Fibroblast of villous mesenchyme (primary cell): ENCODE measurements at regions not wholly inside any gene's neighbourhood (a gene's known extent, or its start where the extent isn't known, plus 50 kb on each side); places are given as distances from the start of the nearest gene placed in this dataset.

ENCODE experiments used
- DNase-seq: peaks from one replicate; pipeline ENCODE4 v3.0.0-alpha.2; 2010; ENCODE audit warnings: low read depth
- H3K4me3 ChIP-seq: 2 replicates; pipeline ENCODE4 v1.5.1; 2011; ENCODE audit warnings: low read depth, mild to moderate bottlenecking, low read length
- CTCF ChIP-seq: IDR thresholded peaks from 2 replicates; pipeline ENCODE4 v1.5.1; 2012; ENCODE audit warnings: low read depth, mild to moderate bottlenecking, low read length; ENCODE audit not compliant: insufficient read depth

GRCh38 chrX:39018541-39018940, 217.3 kb downstream of the MID1IP1 start:
- H3K4me3 ChIP-seq: no peak overlapping the region
- no peak for TF ChIP-seq CTCF
- no peak for DNase-seq

GRCh38 chrX:39019056-39019455, 217.8 kb downstream of the MID1IP1 start:
- H3K4me3 ChIP-seq: no peak overlapping the region
- DNase-seq: no peak
- TF ChIP-seq CTCF: no peak

GRCh38 chrX:39020051-39020669, 218.9 kb downstream of the MID1IP1 start:
- H3K4me3 ChIP-seq: no peak overlapping the region
- DNase-seq: no peak
- no peak for TF ChIP-seq CTCF

GRCh38 chrX:39022106-39022505, 220.8 kb downstream of the MID1IP1 start:
- no peak for TF ChIP-seq CTCF
- DNase-seq: no peak
- H3K4me3 ChIP-seq: no peak overlapping the region

GRCh38 chrX:39029221-39029620, 228.0 kb downstream of the MID1IP1 start:
- DNase-seq: no peak
- no peak overlapping the region for H3K4me3 ChIP-seq
- TF ChIP-seq CTCF: no peak

- no peak overlapping the region for H3K4me3 ChIP-seq
- DNase-seq: no peak
- no peak for TF ChIP-seq CTCF
Observed at GRCh38 chrX:39030636-39031035, 229.4 kb downstream of the MID1IP1 start.

- H3K4me3 ChIP-seq: no peak overlapping the region
- TF ChIP-seq CTCF: no peak
- DNase-seq: no peak
Observed at GRCh38 chrX:39039890-39040289, 238.6 kb downstream of the MID1IP1 start.
